ENCODE measurements at regions not wholly inside any gene's neighbourhood (a gene's known extent, or its start where the extent isn't known, plus 50 kb on each side); places are given as distances from the start of the nearest gene placed in this dataset.

- Histone ChIP-seq H2BK20ac (ENCODE audit: low read length) (no peak overlapping the region), H3K23me2 (ENCODE audit: low read depth, low read length) (no peaks in the 10 kb centered on the region), H3K4me2 (ENCODE audit: insufficient read depth in 1 of 2, low read depth in 2 of 2, low read length in 2 of 2) (no peak overlapping the region), H2AFZ (ENCODE audit: low read length) (no peak overlapping the region), H3K14ac (ENCODE audit: insufficient read length) (no peak overlapping the region), H2BK15ac (ENCODE audit: low read length) (no peak overlapping the region), H3K36me3 (ENCODE audit: control insufficient read depth in 2 of 4, insufficient read depth in 4 of 4, low read length in 3 of 4) (no peaks in the 10 kb centered on the region), H3K23ac (ENCODE audit: insufficient read length) (no peak overlapping the region), H3K4me3 (ENCODE audit: extremely low read depth in 1 of 4, insufficient read depth in 2 of 4, low read depth in 3 of 4, low read length in 4 of 4) (no peak overlapping the region), H3K79me1 (ENCODE audit: low read depth, low read length) (no peaks in the 10 kb centered on the region), H2BK120ac (replicated peaks; ENCODE audit: low read depth, low read length) (no peak overlapping the region), H2BK5ac (ENCODE audit: low read depth, low read length) (no peak overlapping the region), H4K91ac (replicated peaks; ENCODE audit: insufficient read length, low read length) (no peak overlapping the region), H3K9ac (replicated peaks in 1 of 4; ENCODE audit: extremely low read depth in 1 of 4, low read depth in 3 of 4, low read length in 3 of 4) (no peak overlapping the region), H3K18ac (ENCODE audit: extremely low read depth, low read length) (no peak overlapping the region), H2BK12ac (ENCODE audit: low read depth, low read length) (no peak overlapping the region), H3K27me3 (replicated peaks in 1 of 4; ENCODE audit: control insufficient read depth in 3 of 4, extremely low read depth in 1 of 4, insufficient read depth in 3 of 4, low read length in 3 of 4) (no peaks in the 10 kb centered on the region), H3K27ac (ENCODE audit: low read depth, low read length) (no peak overlapping the region), H3K4ac (replicated peaks; ENCODE audit: insufficient read length, low read depth, low read length) (no peak overlapping the region), H3K56ac (replicated peaks; ENCODE audit: insufficient read length, low read depth, low read length) (no peak overlapping the region), H4K20me1 (replicated peaks in 1 of 2; ENCODE audit: control insufficient read depth in 1 of 2, insufficient read depth in 2 of 2, low read length in 2 of 2) (no peaks in the 10 kb centered on the region), H3K9me3 (ENCODE audit: insufficient read depth in 2 of 2, low read depth in 1 of 2, low read length in 1 of 2) (no peaks in the 10 kb centered on the region), H3K4me1 (replicated peaks in 1 of 4; ENCODE audit: control insufficient read depth in 3 of 4, insufficient read depth in 4 of 4, low read length in 3 of 4) (no peaks in the 10 kb centered on the region), H2AK5ac (ENCODE audit: low read depth, low read length) (no peak overlapping the region), H4K5ac (ENCODE audit: insufficient read length, low read depth, low read length) (no peak overlapping the region), H4K8ac (ENCODE audit: extremely low read depth, insufficient read depth, low read length) (no peak overlapping the region), H3K79me2 (ENCODE audit: control insufficient read depth in 1 of 2, insufficient read depth in 2 of 2, low read length in 2 of 2) (no peaks in the 10 kb centered on the region)
- ChIA-PET CTCF (ENCODE audit: partially characterized antibody) (interaction anchor here (1.6 kb wide), 1 partner anchor 43 kb away, joined by 3 read pairs; no protein-coding TSS in a partner anchor), POLR2A (ENCODE audit: partially characterized antibody) (no interaction called here)
- TF ChIP-seq HDAC6 (IDR thresholded peaks at IDR 0.05; ENCODE audit: low read depth, low read length) (no peak), BRCA1 (IDR thresholded peaks at IDR 0.05; ENCODE audit: low read depth, low read length) (no peak), SRF (IDR thresholded peaks at IDR 0.05; ENCODE audit: low read depth, low read length) (no peak), CHD1 (IDR thresholded peaks at IDR 0.05; ENCODE audit: low read depth, low read length) (no peak), TBP (IDR thresholded peaks at IDR 0.05; ENCODE audit: low read depth, low read length) (no peak), TCF12 (IDR thresholded peaks at IDR 0.05; ENCODE audit: low read depth, low read length) (no peak), MAX (IDR thresholded peaks at IDR 0.05) (no peak), YY1 (IDR thresholded peaks at IDR 0.05; ENCODE audit: low read depth, low read length) (no peak), SIX5 (IDR thresholded peaks at IDR 0.05; ENCODE audit: low read depth, low read length) (no peak), JUN (IDR thresholded peaks at IDR 0.05; ENCODE audit: low read depth, low read length) (no peak), SUZ12 (IDR thresholded peaks at IDR 0.05; ENCODE audit: low read length) (no peak), SP2 (IDR thresholded peaks at IDR 0.05; ENCODE audit: low read length) (no peak), CBX5 (IDR thresholded peaks at IDR 0.05; ENCODE audit: low read depth, low read length) (no peak)
- FAIRE-seq (no peak), DNase-seq (ENCODE audit: low read depth in 1 of 2, low spot score in 2 of 2) (no peak)
- 83% methylated on average over 1 of the region's 1 CpG; no CpG with 5 or more reads in 1 of the 2 experiments for WGBS, 2 experiments (ENCODE audit: extremely low coverage in 1 of 2, insufficient coverage in 1 of 2, insufficient read length in 1 of 2, insufficient replicate concordance in 2 of 2, low coverage in 1 of 2, low lambda C conversion rate in 2 of 2, missing lambda C conversion rate in 1 of 2)
Observed at GRCh38 chr12:62028536-62028935, 231.7 kb upstream of the USP15 start.
